22Rv1 (cell line): ENCODE measurements at regions not wholly inside any gene's neighbourhood (a gene's known extent, or its start where the extent isn't known, plus 50 kb on each side); places are given as distances from the start of the nearest gene placed in this dataset.

Source experiments
- CTCF ChIP-seq: fragments of 450-650 bp; IDR thresholded peaks from 2 replicates; pipeline ENCODE4 v1.5.1; 2017; ENCODE audit warnings: mild to moderate bottlenecking
- ZFX ChIP-seq: fragments of 450-650 bp; IDR thresholded peaks from 2 replicates; pipeline ENCODE4 v1.6.1; 2017; ENCODE audit warnings: antibody characterized with exemption, borderline replicate concordance

GRCh38 chr7:68613405-68613804, 984.9 kb upstream of the AUTS2 start:
- TF ChIP-seq CTCF (no peak), ZFX (no peak)
